SIG-M5 treated with dmso at 0.1 percent for 504 hours (cell line): ENCODE measurements at regions not wholly inside any gene's neighbourhood (a gene's known extent, or its start where the extent isn't known, plus 50 kb on each side); places are given as distances from the start of the nearest gene placed in this dataset.
A peak's percentile ranks its signal among the peaks of the same experiment; 100 is the strongest.
"Not testable (repeated sequence)": the region's sequence is repeated elsewhere in the genome, so short reads cannot be mapped to it uniquely, and the experiment has no call there.

Source experiments
- DNase-seq: peaks from one replicate; lab custom pipeline; 2025; ENCODE audit not compliant: unreplicated experiment; lab: John Stamatoyannopoulos, UW

DNA sequence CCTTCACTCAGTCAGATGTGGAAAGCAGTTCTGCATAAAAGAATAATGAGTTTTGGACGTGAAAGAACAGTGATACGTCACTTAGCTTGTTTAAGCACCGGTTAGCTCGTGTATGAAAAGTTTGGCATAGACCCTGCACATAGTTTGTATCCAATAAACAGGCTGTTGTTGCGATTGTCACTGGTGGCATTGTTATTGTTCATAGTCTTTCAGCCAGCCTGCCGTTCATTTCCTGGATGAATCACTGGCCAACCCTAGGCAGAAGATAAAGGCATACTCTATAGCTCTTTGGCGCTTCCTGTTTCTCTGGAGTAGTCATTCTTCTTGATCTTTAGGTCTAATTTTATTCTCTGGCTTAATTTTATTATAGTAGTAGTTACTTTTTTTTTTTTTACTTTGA is 57.8 kb upstream of the ANKRD30A start:
- DNase-seq, result no peak

DNA sequence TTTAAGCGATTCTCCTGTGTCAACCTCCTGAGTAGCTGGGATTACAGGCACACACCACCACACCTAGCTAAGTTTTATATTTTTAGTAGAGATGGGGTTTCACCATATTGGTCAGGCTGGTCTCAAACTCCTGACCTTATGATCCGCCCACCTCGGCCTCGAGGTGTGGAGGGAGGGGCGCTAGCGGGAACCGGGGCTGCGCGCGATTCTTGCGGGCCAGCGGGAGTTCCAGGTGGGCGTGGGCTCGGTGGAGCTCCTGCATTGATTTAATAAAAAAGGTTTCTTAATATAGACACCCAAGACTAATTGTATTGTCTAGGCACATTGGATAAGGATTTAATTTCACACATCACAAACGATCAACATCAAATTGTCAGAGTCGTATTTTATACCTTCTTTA is 63.1 kb upstream of the ANKRD30A start:
- DNase-seq, result not testable (repeated sequence)

DNA sequence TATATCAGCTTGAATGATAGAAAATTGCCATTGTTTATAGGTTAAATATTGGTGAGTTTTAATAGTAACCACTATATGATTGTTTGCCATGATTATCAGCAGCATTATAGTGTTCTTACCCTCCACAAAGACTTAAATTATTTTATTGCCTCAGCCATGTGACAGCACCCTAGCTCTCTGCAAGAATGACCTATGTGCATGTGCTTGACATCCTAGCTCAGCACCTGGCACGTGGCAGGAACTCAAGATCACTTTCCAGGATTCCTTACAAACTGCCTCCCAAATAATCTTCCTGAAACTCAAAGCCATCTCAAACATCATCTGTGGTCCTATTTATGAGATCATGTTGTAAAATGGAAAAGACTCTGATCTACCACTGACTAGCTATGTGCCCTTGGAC is 68.1 kb upstream of the ANKRD30A start:
- DNase-seq, result no peak

DNA sequence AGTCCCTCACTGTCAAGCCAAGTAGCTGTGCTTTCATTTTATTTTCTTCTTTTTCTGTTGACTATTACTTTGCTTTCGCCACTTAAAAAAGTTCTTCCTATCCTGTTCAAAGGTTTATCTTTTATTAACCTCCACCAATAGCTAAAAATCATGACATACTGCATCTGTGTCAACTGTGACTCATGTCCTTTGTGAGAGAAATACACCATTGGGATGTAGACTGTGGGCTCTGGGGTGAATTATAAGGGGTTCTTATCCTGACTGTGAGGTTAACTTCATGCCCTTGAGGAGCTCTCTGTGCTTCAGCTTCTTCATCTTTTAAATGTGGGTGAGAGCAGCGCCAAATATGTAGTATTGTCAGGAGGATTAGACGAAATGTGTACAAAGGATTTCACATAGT is 71.9 kb upstream of the ANKRD30A start:
- no peak for DNase-seq

DNA sequence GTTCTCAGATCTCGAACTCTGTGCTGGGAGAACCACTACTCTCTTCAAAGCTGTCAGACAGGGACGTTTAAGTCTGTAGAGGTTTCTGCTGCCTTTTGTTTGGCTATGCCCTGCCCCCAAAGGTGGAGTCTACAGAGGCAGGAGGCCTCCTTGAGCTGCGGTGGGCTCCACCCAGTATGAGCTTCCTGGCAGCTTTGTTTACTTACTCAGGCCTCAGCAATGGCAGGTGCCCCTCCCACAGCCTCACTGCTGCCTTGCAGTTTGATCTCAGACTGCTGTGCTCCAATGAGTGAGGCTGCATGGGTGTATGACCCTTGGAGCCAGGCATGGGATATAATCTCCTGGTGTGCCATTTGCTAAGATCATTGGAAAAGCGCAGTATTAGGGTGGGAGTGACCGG is 75.4 kb upstream of the ANKRD30A start:
- DNase-seq, result not testable (repeated sequence)

DNA sequence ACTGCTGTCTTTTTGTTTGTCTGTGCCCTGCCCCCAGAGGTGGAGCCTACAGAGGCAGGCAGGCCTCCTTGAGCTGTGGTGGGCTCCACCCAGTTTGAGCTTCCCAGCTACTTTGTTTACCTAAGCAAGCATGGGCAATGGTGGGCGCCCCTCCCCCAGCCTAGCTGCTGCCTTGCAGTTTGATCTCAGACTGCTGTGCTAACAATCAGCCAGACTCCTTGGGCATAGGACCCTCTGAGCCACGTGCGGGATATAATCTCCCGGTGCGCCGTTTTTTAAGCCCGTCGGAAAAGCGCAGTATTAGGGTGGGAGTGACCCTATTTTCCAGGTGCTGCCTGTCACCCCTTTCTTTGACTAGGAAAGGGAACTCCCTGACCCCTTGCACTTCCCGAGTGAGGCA is 81.1 kb upstream of the ANKRD30A start:
- not testable (repeated sequence) for DNase-seq

DNA sequence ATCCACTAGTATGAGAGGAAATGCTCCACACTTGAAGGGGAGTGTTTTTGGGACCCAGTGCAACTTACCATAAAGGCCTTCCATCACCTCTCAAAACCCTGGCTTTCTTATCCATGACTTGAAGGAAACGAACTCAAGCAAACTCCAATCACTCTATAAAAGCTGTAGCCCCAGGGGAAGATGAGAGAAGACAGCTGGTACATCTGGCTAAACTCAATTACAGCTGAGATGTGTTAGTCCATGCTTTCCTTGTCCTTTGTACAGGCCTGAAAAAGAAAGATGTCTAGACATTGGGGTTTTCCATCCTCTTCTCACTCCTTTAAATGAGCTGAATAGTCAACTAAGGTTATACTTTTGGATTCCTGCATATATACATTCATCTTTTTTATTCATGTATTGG is 89.5 kb upstream of the ANKRD30A start:
- no peak for DNase-seq

DNA sequence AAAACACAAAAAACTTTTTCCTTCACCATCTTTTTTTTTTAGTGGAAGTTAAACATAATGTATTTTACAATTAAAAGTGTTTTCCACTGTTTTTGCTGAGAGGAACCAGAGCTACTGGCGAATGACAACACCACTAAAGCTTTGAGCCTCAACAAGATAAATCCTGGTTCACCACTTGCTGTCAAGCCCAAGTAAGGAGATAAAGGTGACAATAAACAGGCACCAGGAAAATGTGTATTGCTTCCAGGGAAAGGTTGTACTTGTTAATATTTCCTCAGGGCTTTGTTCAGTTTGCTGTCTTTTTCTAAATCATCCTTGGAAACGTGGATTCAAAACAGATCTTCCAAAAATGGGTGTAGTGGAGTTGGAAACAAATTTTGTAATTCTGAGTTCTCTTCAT is 109.9 kb upstream of the ANKRD30A start:
- DNase-seq, result no peak

DNA sequence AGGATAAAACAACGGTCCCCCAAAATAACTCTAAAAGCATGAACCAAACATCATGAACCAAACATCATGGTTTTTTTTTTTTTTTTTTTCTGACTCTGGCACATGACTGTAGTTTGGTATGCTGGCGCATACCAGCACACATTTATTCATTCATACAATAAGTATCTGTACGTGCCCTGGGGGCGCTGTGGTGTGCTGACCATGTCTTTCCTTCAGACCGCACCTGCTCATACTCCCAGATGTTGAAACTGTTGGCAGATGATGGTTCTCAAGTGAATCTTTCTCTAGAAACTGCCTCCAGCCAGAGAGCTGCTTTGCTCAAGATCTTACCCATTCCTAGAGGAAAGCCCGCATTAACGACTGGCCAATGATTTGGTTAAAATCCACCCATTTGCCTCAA is 114.7 kb upstream of the ANKRD30A start:
- DNase-seq, result no peak

DNA sequence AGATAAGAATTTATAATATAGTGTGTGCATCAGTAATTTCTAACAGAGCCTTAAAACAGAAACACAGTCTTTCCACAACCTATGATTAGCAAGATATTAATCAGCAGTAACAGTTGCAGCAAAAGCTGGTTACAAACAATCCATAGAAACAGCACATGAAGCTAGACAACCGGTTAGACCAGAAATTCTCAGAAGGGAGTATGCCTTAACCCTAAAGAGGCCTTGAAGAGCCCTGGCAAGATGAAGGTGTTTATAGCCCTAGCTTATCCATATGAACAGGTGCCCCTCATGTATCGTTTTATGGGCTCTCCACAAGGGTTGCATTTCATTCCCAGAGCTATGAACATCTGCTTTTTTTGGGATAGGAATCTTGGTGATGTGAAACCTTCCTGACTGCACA is 117.1 kb upstream of the ANKRD30A start:
- not testable (repeated sequence) for DNase-seq

DNA sequence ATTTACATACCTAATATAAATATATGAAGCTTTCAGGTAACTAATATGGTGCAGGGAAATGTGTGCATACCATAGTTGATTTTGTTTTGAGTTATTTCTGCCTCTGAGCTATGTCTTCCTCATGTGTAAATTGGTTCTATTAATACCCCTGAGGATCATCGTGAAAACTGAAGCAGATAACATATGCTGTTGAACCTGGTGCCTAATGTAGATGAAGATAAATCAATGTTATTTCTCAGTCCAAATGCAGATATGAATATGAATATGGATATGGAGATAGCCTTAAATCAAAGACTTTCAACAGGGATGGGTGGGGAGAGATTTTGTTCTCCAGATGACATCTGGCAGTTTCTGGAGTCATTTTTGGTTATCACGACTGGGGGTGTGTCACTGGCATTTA is 122.3 kb upstream of the ANKRD30A start:
- DNase-seq, result no peak

DNA sequence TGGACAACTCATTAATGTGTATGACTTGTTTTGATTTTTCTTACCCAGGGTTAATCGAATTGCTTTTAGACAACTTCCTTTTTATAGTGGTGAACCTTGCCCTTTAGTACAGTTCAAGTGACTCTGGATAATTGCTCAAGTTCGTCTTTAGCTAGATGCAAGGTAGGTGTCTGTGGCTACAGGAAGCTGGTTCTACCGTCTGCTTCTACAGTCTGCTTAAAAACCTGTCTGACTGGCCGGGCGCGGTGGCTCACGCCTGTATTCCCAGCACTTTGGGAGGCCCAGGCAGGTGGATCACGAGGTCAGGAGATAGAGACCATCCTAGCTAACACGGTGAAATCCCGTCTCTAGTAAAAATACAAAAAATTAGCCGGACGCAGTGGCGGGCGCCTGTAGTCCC is 129.6 kb upstream of the ANKRD30A start:
- DNase-seq, result not testable (repeated sequence)

DNA sequence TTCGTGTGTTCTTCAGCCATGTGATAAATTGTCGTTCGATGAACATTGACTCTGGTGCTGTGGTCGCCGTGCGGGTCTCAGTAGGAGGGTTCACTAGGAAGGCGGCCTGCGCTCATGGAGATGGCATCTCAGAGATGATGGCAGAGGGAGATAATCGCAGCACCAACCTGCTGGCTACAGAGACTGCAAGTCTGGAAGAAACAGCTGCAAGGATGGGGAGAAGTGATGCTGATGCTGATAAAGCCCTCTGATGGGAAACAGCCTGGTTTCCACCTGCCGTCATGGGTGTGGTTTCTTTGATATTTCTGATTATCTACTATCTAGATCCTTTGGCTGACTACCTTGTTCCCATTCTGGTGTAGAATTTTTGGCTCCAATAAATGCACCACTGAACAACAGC is 130.5 kb upstream of the ANKRD30A start:
- DNase-seq, result no peak

DNA sequence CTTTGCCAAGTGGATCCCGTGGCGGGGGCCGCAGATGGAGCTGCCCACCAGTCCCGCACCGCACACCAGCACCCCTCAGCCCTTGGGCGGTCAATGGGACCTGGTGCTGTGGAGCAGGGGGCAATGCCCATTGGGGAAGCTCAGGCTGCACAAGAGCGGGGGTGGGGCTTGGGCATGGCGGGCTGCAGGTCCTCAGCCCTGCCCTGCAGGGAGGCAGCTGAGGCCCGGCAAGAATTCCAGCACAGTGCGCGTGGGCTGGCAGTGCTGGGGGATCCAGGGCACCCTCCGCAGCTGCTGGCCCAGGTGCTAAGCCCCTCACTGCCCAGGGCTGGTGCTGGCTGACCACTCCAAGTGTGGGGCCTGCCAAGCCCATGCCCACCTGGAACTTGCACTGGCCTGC is 136.2 kb upstream of the ANKRD30A start:
- no peak for DNase-seq

DNA sequence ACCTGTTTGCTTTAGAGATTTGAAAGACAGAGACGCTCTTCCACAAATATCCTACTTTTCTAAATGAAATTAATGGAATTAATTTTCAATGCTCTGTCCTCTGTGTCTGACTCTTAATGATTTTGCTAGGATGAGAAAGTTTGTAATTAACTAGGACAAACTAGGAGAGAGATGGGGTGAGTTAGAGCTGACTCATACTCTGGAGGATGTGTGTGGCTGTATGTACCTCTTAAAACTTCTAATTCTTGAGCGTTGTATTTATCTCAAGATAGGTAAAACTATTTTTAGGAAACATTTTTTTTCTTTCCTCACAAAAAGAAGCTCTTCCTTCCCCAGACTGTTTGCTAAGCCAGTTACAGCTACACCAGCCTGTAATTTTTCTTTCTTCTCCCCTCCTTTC is 178.8 kb upstream of the ANKRD30A start:
- DNase-seq, result no peak

DNA sequence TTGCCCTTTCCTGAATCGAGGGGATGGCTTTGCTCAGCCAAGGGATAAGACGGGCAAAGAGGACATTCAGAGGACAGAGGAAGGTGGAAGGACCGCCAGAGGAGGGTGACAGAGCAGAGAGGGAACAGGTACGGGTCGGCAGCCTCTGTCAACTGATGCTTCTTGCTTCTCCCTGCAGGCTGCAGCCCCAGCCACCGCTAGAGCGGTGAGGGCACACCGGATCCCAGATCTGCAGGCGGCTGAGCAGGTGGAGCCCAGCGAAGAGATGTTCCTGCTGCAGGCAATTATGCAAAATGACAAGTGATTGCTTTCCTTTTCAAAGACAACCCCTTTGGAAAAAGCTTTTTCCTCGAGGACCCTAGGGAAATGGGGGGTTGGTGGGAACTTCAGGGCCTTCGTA is 181.9 kb upstream of the ANKRD30A start:
- no peak for DNase-seq

DNA sequence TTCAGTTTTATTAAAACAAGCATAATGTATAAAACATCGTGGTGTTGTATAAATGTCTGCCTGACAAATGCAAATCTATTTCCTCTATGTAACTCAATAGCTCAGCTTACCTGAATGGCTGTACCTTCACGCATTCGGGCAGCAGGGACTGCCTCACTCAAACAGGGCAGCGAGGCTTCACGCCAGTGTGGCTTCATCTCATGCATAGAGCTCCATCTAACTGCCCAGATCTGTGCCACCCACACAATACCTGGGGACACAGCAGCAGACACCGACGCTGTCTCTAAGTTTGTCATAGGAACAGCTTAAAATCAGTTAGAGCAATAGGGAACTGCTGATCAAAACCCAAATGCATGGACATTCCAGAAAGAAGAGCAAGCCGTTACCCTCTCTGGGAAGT is 182.8 kb upstream of the ANKRD30A start:
- DNase-seq, result no peak

DNA sequence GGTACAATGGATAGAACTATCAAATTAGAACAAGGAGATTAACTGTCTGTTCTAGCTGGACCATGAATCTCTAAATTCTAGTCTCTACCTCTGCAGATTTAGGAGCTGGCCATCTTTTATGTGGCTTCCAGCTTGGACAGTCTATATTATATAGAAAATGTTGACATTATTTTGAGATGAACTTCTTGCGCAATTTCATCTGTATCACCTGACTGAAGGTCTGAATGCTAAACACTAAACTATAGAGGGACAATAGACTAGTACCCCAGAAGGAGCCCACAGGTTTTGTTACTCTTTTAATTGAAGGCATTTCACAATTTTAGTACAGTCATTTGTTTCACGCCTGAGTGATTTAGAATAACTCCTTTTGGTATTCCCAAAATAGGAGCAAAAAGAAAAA is 222.4 kb upstream of the ANKRD30A start:
- no peak for DNase-seq

DNA sequence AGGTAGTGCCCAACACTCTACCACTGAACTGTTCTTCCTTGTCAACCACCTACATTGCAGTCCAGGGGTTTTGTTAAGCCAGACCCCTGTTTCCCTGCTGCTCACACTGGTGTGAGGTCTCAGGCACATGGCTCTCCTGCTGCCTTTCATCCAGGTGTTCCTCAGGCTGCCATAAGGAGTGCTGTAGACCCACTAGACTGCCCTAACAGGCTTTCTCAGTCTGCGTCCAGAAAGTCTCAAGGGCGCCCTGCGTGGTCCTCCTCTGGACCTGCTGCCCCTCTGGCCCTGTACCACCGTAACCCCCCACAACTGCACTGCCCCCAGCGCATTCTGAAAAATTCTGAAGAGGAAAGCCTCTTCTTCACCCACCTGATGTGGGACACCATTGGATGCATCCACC is 225.7 kb upstream of the ANKRD30A start:
- peak; percentile 2 for DNase-seq

DNA sequence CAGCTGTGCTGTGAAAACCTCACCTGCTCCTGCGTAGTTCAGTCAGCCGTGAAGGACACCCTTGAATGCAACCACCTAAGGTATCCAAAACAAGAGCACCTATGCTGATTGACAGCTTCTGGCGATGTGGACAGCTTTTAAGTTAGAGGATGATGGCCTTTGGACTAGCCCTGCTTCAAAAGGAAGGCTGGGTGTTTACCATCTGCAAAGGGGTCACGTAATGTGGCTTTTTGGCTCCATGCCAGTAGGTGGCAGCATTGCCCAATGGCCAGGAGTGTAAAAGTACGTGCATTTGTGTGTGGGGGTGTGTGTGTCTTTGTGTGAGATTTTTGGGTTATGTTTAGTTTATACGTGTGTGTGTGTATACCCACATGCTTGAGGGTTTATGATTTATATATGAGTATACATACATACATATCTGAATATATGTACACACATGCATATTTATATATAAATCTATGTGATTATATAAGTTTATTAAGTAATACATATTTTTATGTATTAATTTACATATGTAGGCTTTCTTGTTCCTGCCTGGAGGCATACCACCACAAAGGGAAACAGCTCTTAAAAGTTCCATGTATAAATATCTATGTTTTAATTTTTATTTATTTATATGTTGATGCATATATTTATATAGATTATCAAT is 236.3 kb upstream of the ANKRD30A start:
- DNase-seq, result peak; percentile 21

DNA sequence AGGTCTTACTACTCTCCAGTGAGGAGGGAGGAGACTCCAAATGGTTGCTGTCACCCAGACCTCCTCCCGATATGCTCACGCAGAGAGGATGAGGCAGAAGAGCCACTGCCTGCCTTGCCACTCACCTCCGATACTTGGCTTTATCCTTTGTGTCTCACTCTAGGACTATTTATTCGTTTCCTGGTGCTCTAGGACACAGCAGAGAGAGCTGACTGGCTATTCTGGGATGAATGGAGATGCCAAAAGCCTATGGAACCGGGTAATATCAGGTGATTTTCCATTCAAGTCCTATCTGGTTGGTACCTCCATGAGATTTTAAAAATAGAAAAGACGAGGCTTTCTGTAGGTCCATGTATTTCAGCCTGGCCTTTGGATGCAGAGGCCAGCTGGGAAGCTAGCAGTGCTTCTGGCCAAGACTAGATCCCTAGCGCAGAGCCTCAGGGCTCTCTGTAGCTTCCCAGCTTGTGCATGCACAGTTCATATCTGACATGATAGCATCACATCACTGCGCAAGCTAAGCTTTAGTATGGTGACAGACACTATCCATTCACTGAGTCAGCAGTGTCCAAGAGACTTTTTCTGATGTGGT is 239.0 kb upstream of the ANKRD30A start:
- no peak for DNase-seq

DNA sequence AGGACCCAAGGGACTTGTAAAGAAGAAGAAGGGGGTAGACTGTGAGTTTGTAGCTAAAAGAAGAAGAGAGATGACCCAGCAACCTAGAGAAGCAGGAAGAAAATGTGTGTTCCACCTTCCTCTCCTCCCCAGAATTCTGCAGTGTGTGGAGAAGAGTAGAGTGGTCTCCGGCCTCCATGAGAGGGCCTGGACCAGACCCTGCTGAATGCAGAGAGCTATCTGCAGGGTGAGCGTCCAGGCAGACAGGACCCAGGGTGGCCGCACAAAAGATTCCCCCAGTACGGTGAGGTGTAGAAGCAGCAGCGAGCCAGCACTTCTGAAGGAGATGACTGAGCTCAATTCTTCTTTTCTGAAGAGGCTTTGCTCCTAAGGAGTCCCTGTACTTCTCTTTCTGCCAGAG is 239.7 kb upstream of the ANKRD30A start:
- DNase-seq, result no peak

DNA sequence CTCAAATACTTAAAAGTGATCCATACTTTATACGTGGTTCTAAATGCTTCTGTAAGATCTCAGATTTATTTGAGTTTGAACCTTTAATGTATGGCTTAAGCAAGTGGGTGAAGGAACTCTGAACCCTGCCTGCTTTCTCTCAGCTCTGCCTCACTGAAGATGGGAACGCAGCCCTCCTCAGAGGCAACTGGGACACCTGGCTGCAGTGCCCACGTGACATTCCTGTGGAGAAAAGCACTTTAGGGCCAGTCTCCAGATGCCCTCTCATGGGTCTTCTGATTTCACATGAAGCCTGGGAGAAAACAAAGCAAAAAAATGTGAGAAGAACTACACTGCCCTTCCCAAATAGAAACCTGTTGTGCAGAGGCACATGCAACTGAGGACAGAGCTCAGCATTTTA is 242.6 kb upstream of the ANKRD30A start:
- no peak for DNase-seq
